ENCODE measurements at regions not wholly inside any gene's neighbourhood (a gene's known extent, or its start where the extent isn't known, plus 50 kb on each side); places are given as distances from the start of the nearest gene placed in this dataset.

DNA sequence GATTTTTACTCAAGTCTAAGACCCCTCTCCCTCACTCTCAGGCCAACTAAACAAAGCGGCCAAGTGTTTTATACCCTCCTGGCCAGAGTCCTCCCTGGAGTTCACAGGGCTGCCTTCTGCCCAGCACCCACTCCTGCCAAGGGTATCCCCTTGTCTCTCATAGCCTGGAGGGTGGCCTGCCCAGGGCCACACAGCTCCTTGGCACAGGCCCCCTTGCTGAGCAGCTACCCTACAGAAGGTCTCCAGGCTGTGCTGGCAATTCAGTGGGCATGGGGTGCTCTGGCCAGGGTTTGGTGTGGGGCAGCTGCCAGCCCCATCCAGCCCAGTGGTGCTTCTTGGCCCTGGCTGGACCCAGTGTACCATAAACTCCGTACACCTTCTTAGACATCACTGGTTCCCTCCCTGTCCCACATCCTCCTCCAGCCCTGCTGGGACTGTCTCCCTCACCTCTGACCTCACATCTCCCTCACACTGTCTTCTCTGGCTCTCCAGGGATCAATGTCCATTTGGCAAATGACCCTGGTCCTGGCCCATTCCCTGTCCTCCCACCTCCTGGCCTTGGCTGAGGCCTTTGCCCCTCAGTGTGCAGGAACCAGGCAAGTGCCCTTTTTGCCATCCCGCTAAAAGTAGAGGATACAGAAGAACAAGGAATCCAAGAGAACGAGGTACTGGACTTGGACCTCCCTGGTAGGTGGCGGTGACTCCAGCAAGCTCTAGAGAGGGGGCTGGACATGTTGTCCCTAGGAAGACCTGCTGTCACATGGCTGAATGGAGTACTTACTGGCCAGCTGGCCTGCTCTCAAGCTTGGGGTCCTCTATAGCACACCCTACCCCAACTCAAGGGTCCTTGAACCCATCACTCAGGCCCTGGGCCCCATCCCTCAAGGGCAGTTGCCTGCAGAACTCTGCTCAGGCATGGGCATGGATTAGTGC lies 50.0 kb upstream of the TRPM1 start:
- Mint-ChIP-seq H3K27me3 (peaks cover 29% of the 10 kb centered on the region), H3K36me3 (no peaks in the 10 kb centered on the region), H3K27ac (no peak overlapping the region), H3K9me3 (no peaks in the 10 kb centered on the region), H3K4me3 (no peak overlapping the region), H3K4me1 (no peaks in the 10 kb centered on the region)
- CTCF ChIA-PET, result no interaction called here
- no peak for DNase-seq

DNA sequence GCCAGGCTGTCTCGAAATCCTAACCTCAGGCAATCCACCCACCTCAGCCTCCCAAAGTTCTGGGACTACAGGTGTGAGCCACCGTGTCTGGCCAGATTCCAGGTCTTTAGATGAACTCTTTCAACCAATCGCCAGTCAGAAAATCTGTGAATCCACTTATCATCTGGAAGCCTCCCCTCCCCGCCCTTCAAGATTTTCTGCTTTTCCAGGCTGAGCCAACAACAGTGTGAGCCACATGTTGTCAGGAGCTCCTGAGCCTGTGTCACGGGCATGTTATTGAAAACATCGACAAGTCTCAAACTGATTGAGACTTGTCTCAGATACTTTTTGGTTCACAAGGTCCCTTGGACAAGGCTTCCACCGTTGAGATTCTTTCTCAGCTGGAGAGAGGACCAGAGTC lies 52.0 kb upstream of the TRPM1 start:
- no peaks in the 10 kb centered on the region for H3K36me3 Mint-ChIP-seq
- H3K27me3 Mint-ChIP-seq, result peaks cover 34% of the 10 kb centered on the region
- no peaks in the 10 kb centered on the region for H3K9me3 Mint-ChIP-seq
- no peak overlapping the region for H3K4me3 Mint-ChIP-seq
- H3K27ac Mint-ChIP-seq, result no peak overlapping the region
- H3K4me1 Mint-ChIP-seq, result no peaks in the 10 kb centered on the region
- DNase-seq, result no peak
- CTCF ChIA-PET, result no interaction called here

DNA sequence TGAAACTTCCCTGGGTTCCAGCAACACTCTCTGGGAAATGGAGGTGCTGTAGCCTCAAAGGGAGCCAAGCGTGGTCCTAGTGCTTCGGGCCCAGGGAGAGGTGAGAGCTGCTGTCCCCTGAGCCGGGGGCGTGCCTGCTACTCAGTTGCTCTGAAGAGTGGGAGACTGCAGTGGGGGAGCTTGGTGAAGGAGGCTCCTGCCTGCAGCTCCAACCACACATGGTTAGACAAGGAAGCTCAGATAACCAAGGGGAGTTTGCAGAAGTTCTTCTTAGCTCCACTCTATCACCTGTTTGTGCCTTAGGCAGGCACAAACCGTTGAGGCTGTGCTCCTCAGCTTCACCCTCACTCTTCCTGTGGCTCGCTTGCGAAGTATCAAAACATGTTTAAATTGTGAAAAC lies 53.6 kb upstream of the TRPM1 start:
- H3K27me3 Mint-ChIP-seq, result peaks cover 28% of the 10 kb centered on the region
- no peak overlapping the region for H3K4me3 Mint-ChIP-seq
- no peak overlapping the region for H3K27ac Mint-ChIP-seq
- no peaks in the 10 kb centered on the region for H3K36me3 Mint-ChIP-seq
- CTCF ChIA-PET, result interaction anchor here (1.5 kb wide), 1 partner anchor 26 kb away, joined by 3 read pairs; no protein-coding TSS in a partner anchor
- no peaks in the 10 kb centered on the region for H3K9me3 Mint-ChIP-seq
- DNase-seq, result no peak
- H3K4me1 Mint-ChIP-seq, result no peaks in the 10 kb centered on the region

GRCh38 chr15:31156226-31156625 lies 54.7 kb upstream of the TRPM1 start:
- DNase-seq, result no peak
- CTCF ChIA-PET, result interaction anchor here (1.5 kb wide), 1 partner anchor 27 kb away, joined by 3 read pairs; no protein-coding TSS in a partner anchor
- Mint-ChIP-seq H3K27me3 (peaks cover 25% of the 10 kb centered on the region), H3K4me1 (no peaks in the 10 kb centered on the region), H3K9me3 (no peaks in the 10 kb centered on the region), H3K27ac (no peak overlapping the region), H3K4me3 (no peak overlapping the region), H3K36me3 (no peaks in the 10 kb centered on the region)

- Mint-ChIP-seq H3K4me1 (no peaks in the 10 kb centered on the region), H3K4me3 (no peak overlapping the region), H3K9me3 (no peaks in the 10 kb centered on the region), H3K27me3 (peaks cover 19% of the 10 kb centered on the region), H3K36me3 (no peaks in the 10 kb centered on the region), H3K27ac (no peak overlapping the region)
- CTCF ChIA-PET, result no interaction called here
- DNase-seq, result no peak
Measured at GRCh38 chr15:31156808-31157207, 55.3 kb upstream of the TRPM1 start.

DNA sequence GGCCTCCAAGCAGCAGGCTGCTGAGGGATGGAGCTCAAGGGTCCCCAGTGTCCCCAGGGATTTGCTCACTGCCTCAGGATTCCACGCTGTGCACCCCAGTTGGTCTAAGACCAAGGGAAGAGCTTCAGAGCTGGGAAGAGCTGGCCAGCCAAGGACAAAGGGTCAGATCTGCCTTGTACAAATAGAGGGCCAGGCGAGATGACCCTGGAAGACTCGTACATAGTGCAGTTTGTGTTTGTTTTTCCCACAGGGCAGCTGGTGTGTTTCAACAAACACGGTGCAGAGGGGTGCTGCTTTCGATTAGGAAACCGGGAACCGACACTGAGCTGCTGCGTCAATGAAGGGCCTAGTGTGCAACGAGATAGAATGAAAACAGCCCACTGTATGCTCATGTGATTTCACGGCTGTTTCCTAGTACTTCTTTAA lies 56.1 kb upstream of the TRPM1 start:
- Mint-ChIP-seq H3K4me1 (no peaks in the 10 kb centered on the region), H3K27me3 (peaks cover 22% of the 10 kb centered on the region), H3K27ac (no peak overlapping the region), H3K4me3 (no peak overlapping the region), H3K36me3 (no peaks in the 10 kb centered on the region), H3K9me3 (no peaks in the 10 kb centered on the region)
- no peak for DNase-seq
- CTCF ChIA-PET, result no interaction called here

- Mint-ChIP-seq H3K36me3 (no peaks in the 10 kb centered on the region), H3K9me3 (no peaks in the 10 kb centered on the region), H3K4me3 (no peak overlapping the region), H3K27me3 (peaks cover 21% of the 10 kb centered on the region), H3K4me1 (no peaks in the 10 kb centered on the region), H3K27ac (no peak overlapping the region)
- no peak for DNase-seq
- CTCF ChIA-PET, result no interaction called here
Measured at GRCh38 chr15:31158858-31159569, 57.5 kb upstream of the TRPM1 start.

DNA sequence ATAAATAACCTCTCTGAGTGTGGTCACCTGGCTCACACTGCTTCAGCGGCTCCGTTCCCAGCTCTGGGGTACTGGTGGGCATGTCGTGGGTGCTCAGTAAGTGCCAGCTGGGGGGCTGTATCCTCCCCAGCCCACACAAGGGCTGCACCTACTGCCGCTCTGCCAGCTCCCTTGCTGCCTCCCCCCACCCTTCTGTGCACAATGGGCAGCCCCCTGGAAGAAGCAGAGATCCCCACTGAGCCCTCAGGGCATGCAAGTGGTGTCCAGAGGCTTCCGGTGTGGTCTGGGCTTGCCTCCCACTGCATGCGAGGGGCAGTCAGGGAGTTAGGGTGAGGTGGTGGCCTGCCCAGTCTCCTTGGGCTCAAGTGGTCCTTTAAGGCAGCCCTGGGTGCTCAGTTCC lies 58.3 kb upstream of the TRPM1 start:
- Mint-ChIP-seq H3K36me3 (no peaks in the 10 kb centered on the region), H3K27ac (no peak overlapping the region), H3K4me3 (no peak overlapping the region), H3K9me3 (no peaks in the 10 kb centered on the region), H3K4me1 (no peaks in the 10 kb centered on the region), H3K27me3 (peaks cover 25% of the 10 kb centered on the region)
- DNase-seq, result no peak
- CTCF ChIA-PET, result no interaction called here

- no peak overlapping the region for H3K27ac Mint-ChIP-seq
- CTCF ChIA-PET, result no interaction called here
- peaks cover 21% of the 10 kb centered on the region for H3K27me3 Mint-ChIP-seq
- H3K4me1 Mint-ChIP-seq, result no peaks in the 10 kb centered on the region
- DNase-seq, result no peak
- H3K36me3 Mint-ChIP-seq, result no peaks in the 10 kb centered on the region
- no peak overlapping the region for H3K4me3 Mint-ChIP-seq
- H3K9me3 Mint-ChIP-seq, result no peaks in the 10 kb centered on the region
Measured at GRCh38 chr15:31160297-31160696, 58.8 kb upstream of the TRPM1 start.

GRCh38 chr15:31160740-31161495 lies 59.4 kb upstream of the TRPM1 start:
- H3K4me3 Mint-ChIP-seq, result no peak overlapping the region
- no peaks in the 10 kb centered on the region for H3K9me3 Mint-ChIP-seq
- H3K27me3 Mint-ChIP-seq, result peaks cover 19% of the 10 kb centered on the region
- DNase-seq, result no peak
- no peaks in the 10 kb centered on the region for H3K36me3 Mint-ChIP-seq
- no peaks in the 10 kb centered on the region for H3K4me1 Mint-ChIP-seq
- CTCF ChIA-PET, result no interaction called here
- no peak overlapping the region for H3K27ac Mint-ChIP-seq

GRCh38 chr15:31161951-31162350 lies 60.4 kb upstream of the TRPM1 start:
- no peaks in the 10 kb centered on the region for H3K36me3 Mint-ChIP-seq
- no peaks in the 10 kb centered on the region for H3K9me3 Mint-ChIP-seq
- H3K4me1 Mint-ChIP-seq, result no peaks in the 10 kb centered on the region
- H3K27ac Mint-ChIP-seq, result no peak overlapping the region
- no peak overlapping the region for H3K4me3 Mint-ChIP-seq
- no peak for DNase-seq
- CTCF ChIA-PET, result no interaction called here
- peaks cover 19% of the 10 kb centered on the region for H3K27me3 Mint-ChIP-seq

GRCh38 chr15:31162721-31163510 lies 61.4 kb upstream of the TRPM1 start:
- no peak for DNase-seq
- Mint-ChIP-seq H3K4me3 (no peak overlapping the region), H3K9me3 (no peaks in the 10 kb centered on the region), H3K36me3 (no peaks in the 10 kb centered on the region), H3K27ac (no peak overlapping the region), H3K27me3 (peaks cover 19% of the 10 kb centered on the region), H3K4me1 (peaks cover 5% of the 10 kb centered on the region)
- CTCF ChIA-PET, result no interaction called here

- no peak overlapping the region for H3K4me3 Mint-ChIP-seq
- CTCF ChIA-PET, result no interaction called here
- peaks cover 20% of the 10 kb centered on the region for H3K27me3 Mint-ChIP-seq
- H3K36me3 Mint-ChIP-seq, result no peaks in the 10 kb centered on the region
- no peak overlapping the region for H3K27ac Mint-ChIP-seq
- no peak for DNase-seq
- H3K9me3 Mint-ChIP-seq, result no peaks in the 10 kb centered on the region
- H3K4me1 Mint-ChIP-seq, result peaks cover 8% of the 10 kb centered on the region
Measured at GRCh38 chr15:31163769-31164572, 62.4 kb upstream of the TRPM1 start.
